OCI-LY1 (cell line): ENCODE measurements at regions not wholly inside any gene's neighbourhood (a gene's known extent, or its start where the extent isn't known, plus 50 kb on each side); places are given as distances from the start of the nearest gene placed in this dataset.

Experiments used
- CTCF ChIP-seq: fragments of 200-600 bp; sonication (generic), shearing (Covaris generic); IDR thresholded peaks from 2 replicates; pipeline ENCODE4 v1.5.1; 2017; ENCODE audit warnings: mild to moderate bottlenecking, antibody characterized with exemption, low read length, moderate library complexity, mixed read lengths
- EZH2 ChIP-seq: fragments of 200-600 bp; sonication (generic), shearing (Covaris generic); IDR thresholded peaks from 2 replicates; pipeline ENCODE4 v1.8.0; 2017; ENCODE audit warnings: borderline replicate concordance, mixed run types, mild to moderate bottlenecking, antibody characterized with exemption, low read length, moderate library complexity, mixed read lengths

GRCh38 chr14:26959972-26960660, 362.3 kb upstream of the NOVA1 start:
- TF ChIP-seq CTCF = no peak
- no peak for TF ChIP-seq EZH2
